Transverse colon (tissue), 4 donors: ENCODE measurements at regions not wholly inside any gene's neighbourhood (a gene's known extent, or its start where the extent isn't known, plus 50 kb on each side); places are given as distances from the start of the nearest gene placed in this dataset.

ENCODE experiments used
- EP300 ChIP-seq: sonication (generic); formaldehyde crosslinking; IDR thresholded peaks from one replicate; pipeline ENCODE4 v1.6.1; 2017; ENCODE audit warnings: antibody characterized with exemption, low read depth
- POLR2A ChIP-seq: fragments of 450-650 bp; IDR thresholded peaks from one replicate; pipeline ENCODE4 v1.6.1; 2016; ENCODE audit warnings: antibody characterized with exemption, mild to moderate bottlenecking, moderate library complexity
- POLR2AphosphoS5 ChIP-seq, 3 donors: sonication (generic); formaldehyde crosslinking; IDR thresholded peaks; one replicate each; pipeline ENCODE4 v1.6.1; 2016; ENCODE audit warnings: antibody characterized with exemption in 3 of 3
- TF ChIP-seq, protein P1 (sequence below), 5 experiments: fragments of 200-600 bp in 3 of 5; fragments of 450-650 bp in 2 of 5; sonication (generic) in 3 of 5; IDR thresholded peaks; 1 replicate in 2 of 5; 2 replicates in 3 of 5; pipeline ENCODE4 v1.5.1; 2016 to 2017; ENCODE audit warnings: antibody characterized with exemption in 5 of 5, inconsistent platforms in 3 of 5, mild to moderate bottlenecking in 2 of 5, moderate library complexity in 1 of 5

DNA sequence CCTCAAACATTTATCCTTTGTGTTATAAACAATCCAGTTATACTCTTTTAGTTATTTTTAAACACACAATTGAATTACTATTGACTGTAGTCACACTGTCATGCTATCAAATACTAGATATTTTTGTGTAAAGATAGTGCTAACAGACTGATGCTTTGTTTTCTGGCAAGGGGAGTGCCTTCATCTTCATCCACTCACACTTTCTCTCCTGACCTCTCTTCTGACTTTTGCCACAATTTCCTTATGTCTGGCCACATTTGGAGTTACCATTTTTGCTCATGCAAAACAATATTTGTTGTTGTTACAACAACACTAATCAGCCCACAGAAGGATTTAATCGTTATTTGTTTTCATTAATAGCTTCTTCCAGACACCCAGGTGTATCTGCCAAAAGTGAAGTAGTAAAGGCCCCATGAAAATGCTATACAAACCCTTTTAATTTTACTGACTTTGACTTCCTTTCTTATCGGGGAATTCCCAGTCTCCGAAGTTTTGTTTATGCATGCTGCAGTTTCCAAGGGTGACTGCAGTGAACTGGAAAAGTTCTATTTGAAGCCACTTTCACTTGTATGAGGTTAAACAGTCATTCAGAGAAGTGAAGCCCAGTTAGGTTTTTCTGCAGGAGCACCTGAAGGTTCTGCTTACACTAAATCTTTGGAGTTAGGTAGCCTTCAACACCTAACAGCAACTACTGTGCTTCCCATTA lies 66.1 kb upstream of the FRY start:
- TF ChIP-seq, protein P1, sequence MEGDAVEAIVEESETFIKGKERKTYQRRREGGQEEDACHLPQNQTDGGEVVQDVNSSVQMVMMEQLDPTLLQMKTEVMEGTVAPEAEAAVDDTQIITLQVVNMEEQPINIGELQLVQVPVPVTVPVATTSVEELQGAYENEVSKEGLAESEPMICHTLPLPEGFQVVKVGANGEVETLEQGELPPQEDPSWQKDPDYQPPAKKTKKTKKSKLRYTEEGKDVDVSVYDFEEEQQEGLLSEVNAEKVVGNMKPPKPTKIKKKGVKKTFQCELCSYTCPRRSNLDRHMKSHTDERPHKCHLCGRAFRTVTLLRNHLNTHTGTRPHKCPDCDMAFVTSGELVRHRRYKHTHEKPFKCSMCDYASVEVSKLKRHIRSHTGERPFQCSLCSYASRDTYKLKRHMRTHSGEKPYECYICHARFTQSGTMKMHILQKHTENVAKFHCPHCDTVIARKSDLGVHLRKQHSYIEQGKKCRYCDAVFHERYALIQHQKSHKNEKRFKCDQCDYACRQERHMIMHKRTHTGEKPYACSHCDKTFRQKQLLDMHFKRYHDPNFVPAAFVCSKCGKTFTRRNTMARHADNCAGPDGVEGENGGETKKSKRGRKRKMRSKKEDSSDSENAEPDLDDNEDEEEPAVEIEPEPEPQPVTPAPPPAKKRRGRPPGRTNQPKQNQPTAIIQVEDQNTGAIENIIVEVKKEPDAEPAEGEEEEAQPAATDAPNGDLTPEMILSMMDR (IDR thresholded peaks at IDR 0.05), result no peak
- TF ChIP-seq POLR2A, result no peak
- TF ChIP-seq POLR2AphosphoS5 (IDR thresholded peaks at IDR 0.05), result no peak
- no peak for TF ChIP-seq EP300
